HPDE6-E6E7 (cell line): ENCODE measurements at regions not wholly inside any gene's neighbourhood (a gene's known extent, or its start where the extent isn't known, plus 50 kb on each side); places are given as distances from the start of the nearest gene placed in this dataset.
"Not testable (repeated sequence)": the region's sequence is repeated elsewhere in the genome, so short reads cannot be mapped to it uniquely, and the experiment has no call there.

ENCODE experiments used
- DNase-seq: peaks from one replicate; pipeline ENCODE4 v3.0.0; 2011; ENCODE audit warnings: missing footprints; ENCODE audit errors: extremely low spot score

DNA sequence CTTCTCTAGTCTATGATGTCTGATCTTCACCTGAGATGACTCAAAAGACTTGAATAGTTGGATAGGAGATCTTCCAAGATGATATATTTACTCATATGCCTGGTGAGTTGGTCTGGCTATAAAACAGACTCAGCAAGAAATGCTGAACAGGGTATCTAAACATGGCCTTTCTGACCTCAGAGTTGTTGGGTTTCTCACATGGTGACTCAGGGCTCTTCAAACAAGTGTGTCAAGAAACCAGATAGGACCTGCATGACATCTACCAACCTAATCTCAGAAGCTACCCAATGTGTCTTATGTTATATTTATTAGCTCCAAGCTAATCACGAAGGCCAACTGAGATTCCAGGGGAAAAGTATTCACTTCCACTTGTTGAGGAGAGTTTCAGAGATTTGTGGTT lies 1477.3 kb downstream of the CDH8 start:
- no peak for DNase-seq

GRCh38 chr16:60553090-60553757 lies 1483.0 kb downstream of the CDH8 start:
- no peak for DNase-seq

DNA sequence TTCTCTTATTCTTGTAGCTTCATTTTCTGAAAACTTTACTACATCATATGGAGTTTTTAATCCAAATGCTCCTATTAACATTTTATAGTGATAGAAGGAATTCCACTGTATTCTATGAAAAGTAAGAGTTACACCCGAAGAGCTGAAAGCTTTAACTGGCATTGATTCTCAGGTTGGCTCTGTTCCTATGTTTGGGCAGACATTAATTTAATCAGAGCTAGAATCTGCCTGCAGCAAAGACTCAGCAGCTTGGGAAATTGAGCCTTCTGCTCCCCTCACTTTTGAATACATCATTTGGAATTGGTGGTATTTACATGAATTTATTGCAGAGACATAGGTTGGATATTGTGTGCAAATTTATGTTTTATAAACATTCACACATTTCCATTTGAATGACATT lies 1494.7 kb downstream of the CDH8 start:
- no peak for DNase-seq

GRCh38 chr16:60510941-60511340 lies 1525.3 kb downstream of the CDH8 start:
- DNase-seq, result no peak

DNA sequence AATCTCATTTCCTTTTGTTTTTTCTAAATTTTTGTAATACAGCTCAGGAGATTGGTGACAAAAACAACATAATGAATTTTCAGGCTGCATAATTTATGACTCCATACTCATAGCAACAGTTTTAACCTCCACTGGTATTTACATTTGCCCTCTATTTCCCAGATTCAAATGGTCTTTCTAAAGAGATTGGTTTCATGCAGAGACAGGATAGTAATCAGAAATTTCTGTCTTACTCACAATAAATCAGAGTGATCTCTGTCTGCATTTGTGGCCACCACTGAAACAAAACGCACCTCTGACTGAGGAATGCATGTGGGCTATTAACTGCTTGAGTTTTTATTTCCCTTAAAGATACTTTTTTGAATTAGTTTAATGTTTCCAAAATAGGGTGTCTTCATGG lies 1526.0 kb downstream of the CDH8 start:
- no peak for DNase-seq

DNA sequence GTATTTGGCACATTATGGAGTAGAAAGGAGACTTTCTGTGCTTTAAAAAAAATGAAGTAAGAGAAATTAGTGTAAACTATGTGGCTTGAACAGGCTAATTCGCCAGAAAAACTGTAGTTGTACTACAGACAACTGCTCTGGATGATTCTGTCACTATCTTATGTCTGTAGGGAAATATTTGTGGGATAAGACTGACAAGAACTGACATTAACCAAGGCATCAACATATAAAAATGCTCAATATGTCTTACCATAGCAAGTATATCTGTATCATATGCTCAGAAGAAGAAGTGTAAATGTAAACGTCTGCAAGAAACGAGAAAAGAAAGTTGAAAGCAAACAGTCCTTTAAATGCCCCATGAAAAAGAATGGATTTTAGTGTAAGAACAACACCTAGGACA lies 1545.0 kb downstream of the CDH8 start:
- no peak for DNase-seq

DNA sequence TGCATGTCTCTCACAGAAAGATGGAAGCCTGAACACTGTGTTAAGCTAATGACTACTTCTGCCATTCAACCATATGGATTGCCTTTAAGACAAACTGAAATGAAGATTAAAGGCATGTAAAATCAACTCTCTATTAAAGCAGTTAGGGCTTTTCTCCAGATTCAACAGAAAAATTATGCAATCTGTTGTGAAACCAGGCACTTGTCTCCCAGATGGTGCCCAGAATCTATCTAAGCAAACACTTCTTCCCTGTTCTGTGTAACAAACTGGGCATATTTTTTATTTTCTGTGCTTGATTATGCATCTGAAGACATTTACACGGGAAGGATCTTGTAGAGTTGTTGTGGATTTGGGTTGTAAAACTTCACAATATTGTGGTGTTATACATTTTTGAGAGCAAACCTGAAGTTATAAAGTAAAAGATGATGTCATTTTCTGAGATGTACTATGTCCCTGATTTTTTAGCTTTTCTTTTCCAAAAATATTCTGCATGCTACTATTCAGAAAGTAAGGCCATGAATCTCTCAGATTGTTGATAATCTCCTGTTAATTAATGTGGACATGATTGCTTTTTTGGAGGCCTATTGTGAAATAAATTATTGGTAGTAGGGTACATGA lies 1550.3 kb downstream of the CDH8 start:
- DNase-seq, result no peak

DNA sequence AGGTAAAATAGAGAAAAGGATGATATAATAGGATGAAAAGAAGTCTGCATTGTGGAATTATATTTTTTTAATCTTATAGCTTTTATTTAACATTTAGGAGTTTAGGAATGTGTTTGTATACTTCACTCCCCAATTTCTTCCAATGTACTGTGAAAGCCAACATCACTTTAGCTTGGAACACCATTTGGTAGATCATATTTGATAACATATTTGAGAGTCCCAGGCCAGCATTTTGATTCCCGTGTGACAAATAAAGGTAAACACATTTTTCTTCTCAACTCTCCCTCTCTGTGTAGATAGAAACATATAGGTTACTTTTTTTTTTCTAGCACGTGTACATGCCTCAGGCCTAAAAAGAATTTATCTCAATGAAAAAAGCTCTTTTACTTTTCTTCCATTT lies 1551.3 kb downstream of the CDH8 start:
- no peak for DNase-seq

DNA sequence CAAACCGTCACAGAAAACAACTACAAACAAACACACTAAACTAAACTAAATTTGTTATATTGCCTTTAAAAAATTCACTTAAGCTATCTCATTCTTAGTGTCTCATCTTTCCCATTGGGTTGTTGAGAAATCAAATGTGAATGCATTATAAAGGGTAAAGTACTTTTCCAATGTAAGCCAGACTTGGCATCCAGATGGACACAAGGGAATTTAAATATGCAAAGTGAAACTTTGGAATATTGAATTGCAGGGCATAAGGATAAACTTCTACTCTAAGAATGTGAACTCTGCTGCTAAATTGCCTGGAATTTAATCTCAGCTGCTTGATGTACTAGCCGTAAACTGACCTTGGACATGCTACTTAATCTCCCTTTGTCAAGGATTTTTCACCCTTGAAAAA lies 1554.6 kb downstream of the CDH8 start:
- no peak for DNase-seq

DNA sequence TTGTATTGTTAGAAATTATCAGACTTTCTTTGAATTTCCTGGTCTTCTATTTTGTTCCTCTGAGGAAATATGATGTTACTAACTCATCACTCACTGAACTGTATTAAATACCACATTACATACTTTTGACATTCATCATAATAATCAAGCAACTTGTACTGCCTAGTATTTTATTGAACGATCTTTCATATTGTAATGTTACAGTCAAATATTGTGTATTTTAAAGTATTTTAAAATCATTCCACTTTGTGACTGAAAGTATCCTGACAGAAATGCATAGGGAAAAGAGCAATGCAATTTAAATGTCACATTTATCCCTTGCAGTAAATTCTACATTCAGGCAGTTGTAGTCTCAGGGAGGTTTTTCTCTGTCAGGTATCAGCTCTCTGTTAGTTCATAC lies 1557.4 kb downstream of the CDH8 start:
- DNase-seq, result no peak

DNA sequence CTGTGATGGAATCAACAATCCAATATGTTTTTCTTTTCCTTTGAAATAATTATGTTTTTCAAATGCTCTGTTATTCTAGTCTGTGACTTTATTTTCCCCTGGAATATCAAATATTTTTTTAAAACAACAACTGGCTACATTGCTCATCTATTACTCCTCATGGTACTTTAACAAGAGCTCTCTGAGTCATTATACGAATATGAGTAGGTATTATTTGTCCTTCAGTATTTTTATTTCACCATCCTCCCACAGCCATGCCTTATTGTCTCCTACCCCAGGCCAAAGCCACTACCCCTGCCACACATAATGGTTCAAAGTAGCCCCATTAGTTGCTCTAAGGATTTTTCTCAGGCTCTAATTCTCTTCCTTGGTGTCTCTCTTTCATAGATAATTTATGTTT lies 1572.3 kb downstream of the CDH8 start:
- DNase-seq, result peak; percentile 11

- no peak for DNase-seq
These were observed 1576.8 kb downstream of the CDH8 start for GRCh38 chr16:60459463-60459862.

DNA sequence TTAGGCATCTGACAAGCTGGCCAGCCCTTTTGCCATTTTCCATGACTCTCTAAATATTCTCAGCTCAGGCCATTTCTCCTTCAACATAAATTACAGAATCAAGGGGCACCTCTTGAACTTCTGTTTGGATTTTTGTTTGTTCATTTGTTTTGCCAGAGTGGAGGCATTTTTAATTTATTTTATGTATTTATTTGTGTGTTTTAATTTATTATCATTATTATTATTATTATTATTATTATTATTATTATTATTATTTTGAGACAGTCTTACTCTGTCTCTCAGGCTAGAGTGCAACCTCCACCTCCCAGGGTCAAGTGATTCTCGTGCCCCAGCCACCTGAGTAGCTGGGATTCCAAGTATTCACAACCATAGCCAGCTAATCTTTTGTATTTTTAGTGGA lies 1578.0 kb downstream of the CDH8 start:
- no peak for DNase-seq

- DNase-seq, result no peak
These were observed 1583.6 kb downstream of the CDH8 start for GRCh38 chr16:60452646-60453045.

- DNase-seq, result no peak
These were observed 1597.3 kb downstream of the CDH8 start for GRCh38 chr16:60438894-60439293.

DNA sequence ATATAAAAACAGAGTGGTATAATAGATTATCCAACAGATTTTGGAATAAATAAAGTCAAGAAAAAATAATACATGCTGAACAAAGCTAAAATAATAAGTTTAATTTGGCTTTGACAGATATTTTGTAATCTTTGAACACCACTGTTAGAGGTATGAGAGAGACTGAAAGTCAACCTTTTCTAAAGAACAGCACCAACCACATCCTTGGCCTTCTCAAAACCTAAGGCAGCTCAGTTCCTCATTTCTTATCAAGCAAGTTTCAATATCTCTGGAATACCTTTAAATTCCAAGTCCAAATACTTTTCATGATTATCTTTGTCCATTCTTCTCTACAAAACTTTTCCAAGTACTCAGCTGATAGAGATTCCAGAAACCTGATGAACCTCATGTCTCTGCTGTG lies 1603.8 kb downstream of the CDH8 start:
- DNase-seq, result no peak

- DNase-seq, result peak; percentile 3
These were observed 1616.4 kb downstream of the CDH8 start for GRCh38 chr16:60419859-60420258.

GRCh38 chr16:60414613-60415012 lies 1621.6 kb downstream of the CDH8 start:
- DNase-seq, result no peak

DNA sequence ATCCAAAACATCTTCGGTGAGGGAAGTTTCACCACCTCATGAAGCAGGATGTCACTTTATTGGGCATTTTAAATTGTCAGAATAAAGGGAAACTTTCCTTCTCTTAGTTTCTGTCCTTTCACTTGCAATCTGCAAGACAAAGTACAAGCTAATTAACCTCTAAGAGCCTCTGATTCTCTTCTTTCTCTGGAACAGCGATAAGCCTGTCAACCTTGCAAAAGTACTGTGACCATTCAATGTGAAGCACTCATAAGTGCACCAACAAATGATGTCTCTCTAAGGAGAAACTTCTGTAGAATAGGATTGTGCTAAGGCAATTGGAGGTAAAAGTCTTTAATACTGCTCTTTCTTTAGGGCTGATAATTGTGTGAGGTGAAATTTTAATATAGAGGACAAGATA lies 1622.3 kb downstream of the CDH8 start:
- DNase-seq, result no peak

GRCh38 chr16:60407606-60408005 lies 1628.6 kb downstream of the CDH8 start:
- DNase-seq, result no peak

- no peak for DNase-seq
These were observed 1629.2 kb downstream of the CDH8 start for GRCh38 chr16:60407034-60407433.

- DNase-seq, result no peak
These were observed 1631.0 kb downstream of the CDH8 start for GRCh38 chr16:60405286-60405685.

DNA sequence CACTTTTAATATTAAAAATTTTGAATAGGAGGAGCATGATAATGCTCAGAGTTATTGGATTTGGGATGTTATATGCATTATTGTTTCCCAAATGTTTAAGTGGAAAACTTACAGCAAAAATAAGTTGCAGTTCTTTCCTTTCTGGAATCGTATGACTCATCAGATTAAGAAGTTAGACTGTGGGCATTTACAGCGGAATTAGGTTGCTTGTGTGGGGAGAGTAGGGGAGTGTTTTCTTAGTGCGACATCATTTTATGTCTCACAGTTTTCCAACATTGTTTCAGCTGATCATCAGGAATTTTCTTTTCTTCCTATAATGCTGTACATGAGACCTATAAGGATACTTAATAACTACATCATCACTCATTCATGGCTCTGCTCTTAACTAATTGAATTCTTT lies 1631.8 kb downstream of the CDH8 start:
- DNase-seq, result no peak

DNA sequence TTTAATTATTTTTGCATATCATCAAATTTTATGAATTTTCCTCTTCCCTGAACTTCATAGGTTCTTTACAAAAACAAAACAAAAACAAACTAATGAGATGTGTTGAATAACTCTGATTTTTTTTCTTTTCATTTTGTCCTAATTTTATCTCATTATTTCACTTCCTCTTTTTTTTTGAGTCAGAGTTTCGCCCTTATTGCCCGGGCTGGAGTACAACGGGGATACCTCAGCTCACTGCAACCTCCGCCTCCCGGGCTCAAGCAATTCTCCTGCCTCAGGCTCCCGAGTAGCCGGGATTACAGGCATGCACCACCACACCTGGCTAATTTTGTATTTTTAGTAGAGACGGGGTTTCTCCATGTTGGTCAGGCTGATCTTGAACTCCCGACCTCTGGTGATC lies 1633.3 kb downstream of the CDH8 start:
- not testable (repeated sequence) for DNase-seq
